GM18861 (cell line): ENCODE measurements at regions not wholly inside any gene's neighbourhood (a gene's known extent, or its start where the extent isn't known, plus 50 kb on each side); places are given as distances from the start of the nearest gene placed in this dataset.

Experiments used
- ATAC-seq: cut with Tn5 transposase; IDR thresholded peaks from one replicate; pipeline ENCODE4 v1.9.1; 2021; ENCODE audit not compliant: unreplicated experiment

GRCh38 chr14:50036637-50037036, 79.7 kb downstream of the VCPKMT start:
- ATAC-seq, result no peak

- no peak for ATAC-seq
These were observed 79.1 kb downstream of the VCPKMT start for GRCh38 chr14:50037240-50037639.

GRCh38 chr14:50037852-50038251, 78.5 kb downstream of the VCPKMT start:
- no peak for ATAC-seq

- peak; percentile 80 for ATAC-seq
These were observed 77.8 kb downstream of the VCPKMT start for GRCh38 chr14:50038398-50039119.

GRCh38 chr14:50039120-50039517, 77.3 kb downstream of the VCPKMT start:
- ATAC-seq, result no peak

GRCh38 chr14:50039734-50040400, 76.5 kb downstream of the VCPKMT start:
- no peak for ATAC-seq

GRCh38 chr14:50040401-50040775, 76.0 kb downstream of the VCPKMT start:
- no peak for ATAC-seq

GRCh38 chr14:50040895-50041465, 75.4 kb downstream of the VCPKMT start:
- ATAC-seq, result no peak

- no peak for ATAC-seq
These were observed 74.4 kb downstream of the VCPKMT start for GRCh38 chr14:50041980-50042379.

GRCh38 chr14:50044042-50044651, 72.2 kb downstream of the VCPKMT start:
- no peak for ATAC-seq

GRCh38 chr14:50045039-50045711, 71.2 kb downstream of the VCPKMT start:
- ATAC-seq, result peak; percentile 65

- ATAC-seq, result no peak
These were observed 70.5 kb downstream of the VCPKMT start for GRCh38 chr14:50045837-50046236.

GRCh38 chr14:50047274-50047676, 69.1 kb downstream of the VCPKMT start:
- peak; percentile 67 for ATAC-seq

GRCh38 chr14:50049093-50049492, 67.3 kb downstream of the VCPKMT start:
- ATAC-seq, result no peak

GRCh38 chr14:50049703-50050570, 66.4 kb downstream of the VCPKMT start:
- ATAC-seq, result no peak

- ATAC-seq, result no peak
These were observed 65.3 kb downstream of the VCPKMT start for GRCh38 chr14:50051106-50051505.

GRCh38 chr14:50051706-50052105, 64.7 kb downstream of the VCPKMT start:
- ATAC-seq, result no peak

GRCh38 chr14:50052517-50052916, 63.9 kb downstream of the VCPKMT start:
- no peak for ATAC-seq

GRCh38 chr14:50053935-50054334, 62.4 kb downstream of the VCPKMT start:
- ATAC-seq, result no peak

GRCh38 chr14:50055461-50056228, 60.7 kb downstream of the VCPKMT start:
- no peak for ATAC-seq
